RWPE1 (cell line): ENCODE measurements at regions not wholly inside any gene's neighbourhood (a gene's known extent, or its start where the extent isn't known, plus 50 kb on each side); places are given as distances from the start of the nearest gene placed in this dataset.

ENCODE experiments used
- CTCF ChIA-PET: fragments of 350-600 bp; sonication (Branson Sonifier 250); formaldehyde crosslinking; extraction: SDS; loops from one replicate; lab custom pipeline; 2021; lab: Yijun Ruan, JAX
- POLR2A ChIA-PET: fragments of 400-600 bp; formaldehyde crosslinking; extraction: SDS; loops from one replicate; lab custom pipeline; 2020; ENCODE audit warnings: antibody characterized with exemption; ENCODE audit not compliant: low non-redundant PET; lab: Yijun Ruan, JAX
- DNase-seq: peaks from one replicate; pipeline ENCODE4 v3.0.0; 2012; ENCODE audit warnings: low spot score
- H3K27ac ChIP-seq: fragments of 450-650 bp; 2 replicates; pipeline ENCODE4 v1.5.1; 2017
- CTCF ChIP-seq: fragments of 450-650 bp; conservative IDR thresholded peaks from 2 replicates; pipeline ENCODE4 v1.5.1; 2017; ENCODE audit warnings: low read depth, mild to moderate bottlenecking

- DNase-seq = no peak
- ChIA-PET CTCF (no interaction called here), POLR2A (no interaction called here)
- TF ChIP-seq CTCF = no peak
- no peak overlapping the region for H3K27ac ChIP-seq
These were observed 107.8 kb upstream of the VAV3 start for GRCh38 chr1:108072776-108073175.

GRCh38 chr1:108072212-108072611 lies 107.2 kb upstream of the VAV3 start:
- no peak for DNase-seq
- CTCF ChIA-PET = interaction anchor here (0.6 kb wide), 1 partner anchor 61 kb away, joined by 4 read pairs; no protein-coding TSS in a partner anchor
- POLR2A ChIA-PET = no interaction called here
- TF ChIP-seq CTCF = no peak
- peak overlapping the region; percentile 42; the same call in 1 of the 2 replicates for H3K27ac ChIP-seq

GRCh38 chr1:108071601-108072000 lies 106.6 kb upstream of the VAV3 start:
- TF ChIP-seq CTCF = no peak
- ChIA-PET POLR2A (interaction anchor here (0.6 kb wide), 1 partner anchor 26 kb away, joined by 3 read pairs; no protein-coding TSS in a partner anchor), CTCF (interaction anchor here (0.6 kb wide), 1 partner anchor 60 kb away, joined by 4 read pairs; no protein-coding TSS in a partner anchor)
- H3K27ac ChIP-seq = peak overlapping the region; percentile 42; the same call in 1 of the 2 replicates
- no peak for DNase-seq

GRCh38 chr1:108070662-108071061 lies 105.7 kb upstream of the VAV3 start:
- ChIA-PET CTCF (no interaction called here), POLR2A (no interaction called here)
- DNase-seq = no peak
- no peak overlapping the region for H3K27ac ChIP-seq
- TF ChIP-seq CTCF = no peak

GRCh38 chr1:108067884-108068540 lies 103.0 kb upstream of the VAV3 start:
- DNase-seq = peak; percentile 19
- CTCF ChIA-PET = interaction anchor here (0.7 kb wide), 1 partner anchor 17 kb away, joined by 5 read pairs; no protein-coding TSS in a partner anchor
- POLR2A ChIA-PET = no interaction called here
- TF ChIP-seq CTCF = no peak
- no peak overlapping the region for H3K27ac ChIP-seq

- POLR2A ChIA-PET = no interaction called here
These were observed 101.8 kb upstream of the VAV3 start for GRCh38 chr1:108066808-108067207.

More at GRCh38 chr1:108066808-108067207, 101.8 kb upstream of the VAV3 start:
- TF ChIP-seq CTCF = no peak
- CTCF ChIA-PET = no interaction called here
- no peak overlapping the region for H3K27ac ChIP-seq
- DNase-seq = no peak
